ENCODE measurements at regions not wholly inside any gene's neighbourhood (a gene's known extent, or its start where the extent isn't known, plus 50 kb on each side); places are given as distances from the start of the nearest gene placed in this dataset.

- TF ChIP-seq CTCF (conservative IDR thresholded peaks at IDR 0.05; ENCODE audit: low read length) (no peak), EZH2phosphoT487 (IDR thresholded peaks at IDR 0.05; ENCODE audit: borderline replicate concordance) (no peak)
- no peaks in the 10 kb centered on the region for H3K79me2 ChIP-seq (ENCODE audit: insufficient read depth, low read length)
- no peaks in the 10 kb centered on the region for H3K27me3 ChIP-seq (ENCODE audit: insufficient read depth, low read length, poor library complexity, severe bottlenecking)
- no peak overlapping the region for H2AFZ ChIP-seq (ENCODE audit: low read length)
- H3K4me3 ChIP-seq (ENCODE audit: low read length, poor library complexity, severe bottlenecking) = no peak overlapping the region
- no peaks in the 10 kb centered on the region for H3K36me3 ChIP-seq (ENCODE audit: insufficient read depth, low read length)
- H3F3A ChIP-seq (ENCODE audit: low read depth) = no peaks in the 10 kb centered on the region
- peaks cover 18% of the 10 kb centered on the region; the same call in 1 of the 2 replicates for H3K9me3 ChIP-seq (ENCODE audit: insufficient read depth, low read depth, low read length)
- no peaks in the 10 kb centered on the region for H3K9me2 ChIP-seq (replicated peaks; ENCODE audit: low read depth, low read length)
- H3K4me2 ChIP-seq (ENCODE audit: low read depth, low read length, poor library complexity, severe bottlenecking) = no peak overlapping the region
- H3K4me1 ChIP-seq (ENCODE audit: insufficient read depth, low read length, poor library complexity, severe bottlenecking) = no peaks in the 10 kb centered on the region
- no peaks in the 10 kb centered on the region for H4K20me1 ChIP-seq (ENCODE audit: insufficient read depth, low read length, poor library complexity, severe bottlenecking)
- H3K9ac ChIP-seq (ENCODE audit: low read depth, low read length, poor library complexity, severe bottlenecking) = no peak overlapping the region
These were observed 406.5 kb upstream of the B3GAT1 start for GRCh38 chr11:134818516-134818915.

GRCh38 chr11:134815404-134815803 is 403.4 kb upstream of the B3GAT1 start:
- no peaks in the 10 kb centered on the region for H3K36me3 ChIP-seq (ENCODE audit: insufficient read depth, low read length)
- H3K4me2 ChIP-seq (ENCODE audit: low read depth, low read length, poor library complexity, severe bottlenecking) = no peak overlapping the region
- H2AFZ ChIP-seq (ENCODE audit: low read length) = no peak overlapping the region
- no peak overlapping the region for H3K9ac ChIP-seq (ENCODE audit: low read depth, low read length, poor library complexity, severe bottlenecking)
- no peak overlapping the region for H3K4me3 ChIP-seq (ENCODE audit: low read length, poor library complexity, severe bottlenecking)
- H3F3A ChIP-seq (ENCODE audit: low read depth) = no peaks in the 10 kb centered on the region
- H3K9me3 ChIP-seq (ENCODE audit: insufficient read depth, low read depth, low read length) = peaks cover 14% of the 10 kb centered on the region; the same call in 1 of the 2 replicates
- H3K9me2 ChIP-seq (replicated peaks; ENCODE audit: low read depth, low read length) = no peaks in the 10 kb centered on the region
- no peak for TF ChIP-seq EZH2phosphoT487 (IDR thresholded peaks at IDR 0.05; ENCODE audit: borderline replicate concordance)
- no peak for TF ChIP-seq CTCF (conservative IDR thresholded peaks at IDR 0.05; ENCODE audit: low read length)
- H4K20me1 ChIP-seq (ENCODE audit: insufficient read depth, low read length, poor library complexity, severe bottlenecking) = no peaks in the 10 kb centered on the region
- H3K27me3 ChIP-seq (ENCODE audit: insufficient read depth, low read length, poor library complexity, severe bottlenecking) = no peaks in the 10 kb centered on the region
- H3K79me2 ChIP-seq (ENCODE audit: insufficient read depth, low read length) = no peaks in the 10 kb centered on the region
- H3K4me1 ChIP-seq (ENCODE audit: insufficient read depth, low read length, poor library complexity, severe bottlenecking) = no peaks in the 10 kb centered on the region

GRCh38 chr11:134807997-134808396 is 396.0 kb upstream of the B3GAT1 start:
- Histone ChIP-seq H3F3A (ENCODE audit: low read depth) (no peaks in the 10 kb centered on the region), H3K4me3 (ENCODE audit: low read length, poor library complexity, severe bottlenecking) (no peak overlapping the region), H3K4me1 (ENCODE audit: insufficient read depth, low read length, poor library complexity, severe bottlenecking) (no peaks in the 10 kb centered on the region), H3K4me2 (ENCODE audit: low read depth, low read length, poor library complexity, severe bottlenecking) (no peak overlapping the region), H3K9me3 (ENCODE audit: insufficient read depth, low read depth, low read length) (peaks cover 22% of the 10 kb centered on the region; the same call in 1 of the 2 replicates), H3K36me3 (ENCODE audit: insufficient read depth, low read length) (no peaks in the 10 kb centered on the region), H2AFZ (ENCODE audit: low read length) (no peak overlapping the region), H3K9me2 (replicated peaks; ENCODE audit: low read depth, low read length) (no peaks in the 10 kb centered on the region), H3K79me2 (ENCODE audit: insufficient read depth, low read length) (no peaks in the 10 kb centered on the region), H3K27me3 (ENCODE audit: insufficient read depth, low read length, poor library complexity, severe bottlenecking) (no peaks in the 10 kb centered on the region), H4K20me1 (ENCODE audit: insufficient read depth, low read length, poor library complexity, severe bottlenecking) (no peaks in the 10 kb centered on the region), H3K9ac (ENCODE audit: low read depth, low read length, poor library complexity, severe bottlenecking) (no peak overlapping the region)
- TF ChIP-seq EZH2phosphoT487 (IDR thresholded peaks at IDR 0.05; ENCODE audit: borderline replicate concordance) = no peak
- no peak for TF ChIP-seq CTCF (conservative IDR thresholded peaks at IDR 0.05; ENCODE audit: low read length)

All from Loucy (cell line).